Left ventricle myocardium inferior (tissue), 1 donor: ENCODE measurements at regions not wholly inside any gene's neighbourhood (a gene's known extent, or its start where the extent isn't known, plus 50 kb on each side); places are given as distances from the start of the nearest gene placed in this dataset.

Experiments
- DNase-seq: peaks from one replicate; pipeline ENCODE4 v3.0.0-alpha.2; 2020
- H3K27ac ChIP-seq: fragments of 200-600 bp; replicated peaks from 2 replicates; pipeline ENCODE4 v1.8.0; 2021
- H3K27me3 ChIP-seq: fragments of 200-600 bp; 2 replicates; pipeline ENCODE4 v1.8.0; 2021; ENCODE audit warnings: low read depth
- H3K36me3 ChIP-seq: fragments of 200-600 bp; 2 replicates; pipeline ENCODE4 v1.8.0; 2021
- H3K4me1 ChIP-seq: fragments of 200-600 bp; 2 replicates; pipeline ENCODE4 v1.8.0; 2021
- H3K4me3 ChIP-seq: fragments of 200-600 bp; 2 replicates; pipeline ENCODE4 v1.8.0; 2021; ENCODE audit warnings: mild to moderate bottlenecking, moderate library complexity
- H3K9me3 ChIP-seq: fragments of 200-600 bp; replicated peaks from 2 replicates; pipeline ENCODE4 v1.8.0; 2021
- intact Hi-C: fragments of 100-400 bp; cut with micrococcal nuclease; formaldehyde crosslinking; loops from one replicate; pipeline ENCODE4 v1.11.0; 2022
- TF ChIP-seq, protein P1 (sequence below): fragments of 200-600 bp; IDR thresholded peaks from 2 replicates; pipeline ENCODE4 v1.8.0; 2021; ENCODE audit warnings: antibody characterized with exemption, mild to moderate bottlenecking, borderline replicate concordance
- donor health status: DM: no; HTN: yes; CAD: no; lungs with severe emphysema.

DNA sequence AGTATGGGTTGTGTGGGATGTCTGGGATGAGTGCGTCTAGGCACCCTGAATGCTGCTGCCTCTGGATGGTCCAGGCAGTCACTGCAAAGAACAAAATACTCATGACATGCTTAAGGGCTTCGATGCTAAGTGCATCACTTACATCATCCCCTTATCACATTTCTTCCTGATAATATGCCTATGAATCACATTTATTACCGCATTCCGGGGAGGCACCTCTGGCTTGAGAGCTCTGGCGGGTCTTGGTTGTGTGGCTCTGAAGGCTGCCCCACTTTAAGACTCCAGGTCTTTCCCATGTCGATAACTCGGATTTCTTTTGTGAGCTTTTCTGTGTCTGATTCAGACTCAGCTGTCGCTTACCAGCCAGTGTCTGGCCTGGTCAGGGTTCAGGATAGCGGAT lies 1126.4 kb downstream of the TBC1D22A start:
- Histone ChIP-seq H3K36me3 (no peaks in the 10 kb centered on the region), H3K9me3 (peaks cover 5% of the 10 kb centered on the region), H3K27me3 (peaks cover 73% of the 10 kb centered on the region), H3K4me1 (no peaks in the 10 kb centered on the region), H3K27ac (no peak overlapping the region), H3K4me3 (no peak overlapping the region)
- TF ChIP-seq, protein P1, sequence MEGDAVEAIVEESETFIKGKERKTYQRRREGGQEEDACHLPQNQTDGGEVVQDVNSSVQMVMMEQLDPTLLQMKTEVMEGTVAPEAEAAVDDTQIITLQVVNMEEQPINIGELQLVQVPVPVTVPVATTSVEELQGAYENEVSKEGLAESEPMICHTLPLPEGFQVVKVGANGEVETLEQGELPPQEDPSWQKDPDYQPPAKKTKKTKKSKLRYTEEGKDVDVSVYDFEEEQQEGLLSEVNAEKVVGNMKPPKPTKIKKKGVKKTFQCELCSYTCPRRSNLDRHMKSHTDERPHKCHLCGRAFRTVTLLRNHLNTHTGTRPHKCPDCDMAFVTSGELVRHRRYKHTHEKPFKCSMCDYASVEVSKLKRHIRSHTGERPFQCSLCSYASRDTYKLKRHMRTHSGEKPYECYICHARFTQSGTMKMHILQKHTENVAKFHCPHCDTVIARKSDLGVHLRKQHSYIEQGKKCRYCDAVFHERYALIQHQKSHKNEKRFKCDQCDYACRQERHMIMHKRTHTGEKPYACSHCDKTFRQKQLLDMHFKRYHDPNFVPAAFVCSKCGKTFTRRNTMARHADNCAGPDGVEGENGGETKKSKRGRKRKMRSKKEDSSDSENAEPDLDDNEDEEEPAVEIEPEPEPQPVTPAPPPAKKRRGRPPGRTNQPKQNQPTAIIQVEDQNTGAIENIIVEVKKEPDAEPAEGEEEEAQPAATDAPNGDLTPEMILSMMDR: no peak
- no peak for DNase-seq
- intact Hi-C loops: no loop called here

DNA sequence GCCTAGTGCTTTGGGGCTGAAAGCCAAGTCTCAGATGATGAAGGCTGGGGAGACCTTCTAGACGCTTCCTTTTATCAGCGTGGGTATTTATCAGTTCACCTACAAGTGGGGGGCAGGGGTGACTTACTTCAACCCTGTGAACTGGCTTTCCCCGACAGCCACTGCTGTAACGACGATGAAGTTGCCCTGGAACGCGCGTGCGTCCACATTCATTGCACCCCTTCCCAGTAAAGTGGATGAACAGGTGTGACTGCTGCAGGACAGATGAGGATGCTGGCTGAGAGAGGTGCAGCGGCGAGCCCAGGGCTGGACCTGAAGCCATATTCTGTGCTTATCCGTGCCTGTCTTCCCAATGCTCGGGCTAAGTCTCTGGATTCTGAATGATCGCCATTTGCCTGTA lies 1122.3 kb downstream of the TBC1D22A start:
- Histone ChIP-seq H3K9me3 (no peaks in the 10 kb centered on the region), H3K4me3 (no peak overlapping the region), H3K36me3 (no peaks in the 10 kb centered on the region), H3K27ac (no peak overlapping the region), H3K27me3 (peaks cover 76% of the 10 kb centered on the region), H3K4me1 (no peaks in the 10 kb centered on the region)
- TF ChIP-seq, protein P1: no peak
- DNase-seq: no peak
- intact Hi-C loops: no loop called here

DNA sequence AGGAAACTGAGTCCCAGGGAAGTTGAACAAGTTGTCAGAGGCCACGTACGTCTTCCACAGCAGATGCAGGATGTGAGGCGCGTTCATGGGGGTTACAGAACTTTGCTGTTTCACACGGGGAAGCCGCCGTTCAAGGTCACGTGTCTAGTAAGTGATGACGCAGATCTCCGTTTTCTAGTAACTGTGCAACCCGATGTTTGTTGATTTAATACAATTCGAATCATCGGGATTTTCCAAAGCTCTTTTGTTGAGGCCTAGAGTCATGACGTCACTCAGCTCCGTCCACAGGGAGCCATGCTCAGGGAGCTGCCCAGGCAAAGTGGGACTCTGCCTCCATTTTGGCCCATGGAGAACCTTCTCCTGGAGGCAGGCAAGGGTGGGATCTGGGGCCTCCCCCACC lies 1121.8 kb downstream of the TBC1D22A start:
- no peak overlapping the region for H3K27ac ChIP-seq

GRCh38 chr22:47883757-47884156 lies 1121.3 kb downstream of the TBC1D22A start:
- DNase-seq: no peak
- no peaks in the 10 kb centered on the region for H3K9me3 ChIP-seq
- intact Hi-C loops: no loop called here
- H3K4me1 ChIP-seq: no peaks in the 10 kb centered on the region
- TF ChIP-seq, protein P1: no peak
- H3K27ac ChIP-seq: no peak overlapping the region
- no peaks in the 10 kb centered on the region for H3K36me3 ChIP-seq
- no peak overlapping the region for H3K4me3 ChIP-seq
- peaks cover 76% of the 10 kb centered on the region for H3K27me3 ChIP-seq

More for the DNA sequence above, 1121.8 kb downstream of the TBC1D22A start:
- TF ChIP-seq, protein P1: no peak
- H3K36me3 ChIP-seq: no peaks in the 10 kb centered on the region
- H3K27me3 ChIP-seq: peaks cover 76% of the 10 kb centered on the region
- H3K4me3 ChIP-seq: no peak overlapping the region
- intact Hi-C loops: no loop called here
- H3K9me3 ChIP-seq: no peaks in the 10 kb centered on the region
- DNase-seq: no peak
- no peaks in the 10 kb centered on the region for H3K4me1 ChIP-seq

DNA sequence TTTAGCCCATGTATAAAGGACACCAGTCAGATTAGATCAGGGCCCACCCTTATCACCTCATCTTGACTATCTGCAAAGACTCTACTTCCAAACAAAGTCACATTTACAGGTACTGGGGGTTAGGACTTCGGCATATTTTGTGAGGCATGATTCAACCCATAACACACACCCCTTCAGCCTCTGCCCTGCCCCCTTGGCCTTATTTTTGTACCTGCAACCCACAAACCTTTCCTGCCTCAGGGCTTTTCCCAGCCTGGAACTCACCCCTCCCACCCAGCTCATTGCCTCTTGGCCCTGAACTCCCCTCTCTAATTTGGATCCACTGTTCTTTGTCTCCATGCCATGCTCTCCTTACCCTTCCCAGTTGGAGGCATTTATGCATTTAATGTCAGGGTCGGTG lies 1116.9 kb downstream of the TBC1D22A start:
- intact Hi-C loops: no loop called here
- DNase-seq: no peak

More for the DNA sequence above, 1116.9 kb downstream of the TBC1D22A start:
- H3K36me3 ChIP-seq: no peaks in the 10 kb centered on the region
- TF ChIP-seq, protein P1: no peak
- no peaks in the 10 kb centered on the region for H3K9me3 ChIP-seq
- H3K4me3 ChIP-seq: no peak overlapping the region
- no peaks in the 10 kb centered on the region for H3K4me1 ChIP-seq
- H3K27me3 ChIP-seq: peaks cover 68% of the 10 kb centered on the region
- H3K27ac ChIP-seq: no peak overlapping the region
